HG02938 (cell line): ENCODE measurements at regions not wholly inside any gene's neighbourhood (a gene's known extent, or its start where the extent isn't known, plus 50 kb on each side); places are given as distances from the start of the nearest gene placed in this dataset.

Source experiments
- ATAC-seq: cut with Tn5 transposase; IDR thresholded peaks from one replicate; pipeline ENCODE4 v1.9.1; 2021; ENCODE audit warnings: mild to moderate bottlenecking, moderate library complexity; ENCODE audit not compliant: unreplicated experiment

GRCh38 chr10:44476409-44477045 is 91.6 kb upstream of the CXCL12 start:
- no peak for ATAC-seq

- ATAC-seq, result no peak
Measured at GRCh38 chr10:44477046-44477425, 92.1 kb upstream of the CXCL12 start.

- ATAC-seq, result no peak
Measured at GRCh38 chr10:44478040-44478439, 93.1 kb upstream of the CXCL12 start.

- ATAC-seq, result no peak
Measured at GRCh38 chr10:44478876-44479705, 94.2 kb upstream of the CXCL12 start.

GRCh38 chr10:44492678-44493077 is 107.8 kb upstream of the CXCL12 start:
- ATAC-seq, result no peak

GRCh38 chr10:44498222-44498621 is 113.3 kb upstream of the CXCL12 start:
- no peak for ATAC-seq

- no peak for ATAC-seq
Measured at GRCh38 chr10:44500451-44500850, 115.6 kb upstream of the CXCL12 start.

GRCh38 chr10:44506386-44506785 is 121.5 kb upstream of the CXCL12 start:
- no peak for ATAC-seq

GRCh38 chr10:44510379-44511115 is 125.7 kb upstream of the CXCL12 start:
- ATAC-seq, result no peak

- ATAC-seq, result no peak
Measured at GRCh38 chr10:44511166-44511565, 126.3 kb upstream of the CXCL12 start.

GRCh38 chr10:44511601-44512000 is 126.7 kb upstream of the CXCL12 start:
- no peak for ATAC-seq

- no peak for ATAC-seq
Measured at GRCh38 chr10:44512431-44513022, 127.6 kb upstream of the CXCL12 start.

- no peak for ATAC-seq
Measured at GRCh38 chr10:44513591-44513990, 128.7 kb upstream of the CXCL12 start.

GRCh38 chr10:44516891-44517290 is 132.0 kb upstream of the CXCL12 start:
- ATAC-seq, result no peak

- ATAC-seq, result no peak
Measured at GRCh38 chr10:44517635-44518034, 132.7 kb upstream of the CXCL12 start.

GRCh38 chr10:44519361-44519760 is 134.5 kb upstream of the CXCL12 start:
- no peak for ATAC-seq

- no peak for ATAC-seq
Measured at GRCh38 chr10:44520651-44521050, 135.8 kb upstream of the CXCL12 start.

- ATAC-seq, result no peak
Measured at GRCh38 chr10:44539178-44539577, 154.3 kb upstream of the CXCL12 start.

GRCh38 chr10:44552726-44553125 is 167.8 kb upstream of the CXCL12 start:
- ATAC-seq, result no peak

- no peak for ATAC-seq
Measured at GRCh38 chr10:44557596-44558191, 172.8 kb upstream of the CXCL12 start.

- no peak for ATAC-seq
Measured at GRCh38 chr10:44558521-44558920, 173.6 kb upstream of the CXCL12 start.
